Brain microvascular endothelial cell (primary cell): ENCODE measurements at regions not wholly inside any gene's neighbourhood (a gene's known extent, or its start where the extent isn't known, plus 50 kb on each side); places are given as distances from the start of the nearest gene placed in this dataset.

Experiments used
- DNase-seq: peaks from one replicate; pipeline ENCODE4 v3.0.0-alpha.2; 2020
- H3K27ac ChIP-seq: fragments of 250-450 bp; sonication (Bioruptor Pico); 2 replicates; pipeline ENCODE4 v1.5.1; 2020; ENCODE audit warnings: mild to moderate bottlenecking, moderate library complexity
- H3K27me3 ChIP-seq: fragments of 250-450 bp; sonication (Bioruptor Pico); replicated peaks from 2 replicates; pipeline ENCODE4 v1.5.1; 2020; ENCODE audit warnings: mild to moderate bottlenecking
- H3K36me3 ChIP-seq: fragments of 250-450 bp; sonication (Bioruptor Pico); replicated peaks from 2 replicates; pipeline ENCODE4 v1.5.1; 2020; ENCODE audit warnings: mild to moderate bottlenecking
- H3K4me3 ChIP-seq: 2 replicates; pipeline ENCODE4 v1.5.1; 2011; ENCODE audit warnings: low read depth, mild to moderate bottlenecking, control low read depth, low read length, moderate library complexity
- CTCF ChIP-seq: IDR thresholded peaks from 2 replicates; pipeline ENCODE4 v1.5.1; 2011; ENCODE audit warnings: low read depth, mild to moderate bottlenecking, moderate library complexity, low read length, control low read depth, inconsistent platforms; ENCODE audit errors: missing control alignments
- in situ Hi-C: cut with HindIII; loops from 2 replicates; pipeline ENCODE4 v1.10.0; 2017; ENCODE audit warnings: low sequenced_read_pairs, low pct_ligation_motif_present

GRCh38 chr10:118500477-118501104 lies 94.9 kb downstream of the PRLHR start:
- H3K27me3 ChIP-seq = no peaks in the 10 kb centered on the region
- in situ Hi-C loops = no loop called here
- no peak for DNase-seq
- H3K27ac ChIP-seq = no peak overlapping the region
- H3K4me3 ChIP-seq = no peak overlapping the region
- no peak for TF ChIP-seq CTCF
- H3K36me3 ChIP-seq = no peaks in the 10 kb centered on the region

GRCh38 chr10:118499186-118499585 lies 96.3 kb downstream of the PRLHR start:
- H3K27me3 ChIP-seq = no peaks in the 10 kb centered on the region
- no peak overlapping the region for H3K27ac ChIP-seq
- no peak for TF ChIP-seq CTCF
- H3K36me3 ChIP-seq = no peaks in the 10 kb centered on the region
- in situ Hi-C loops = no loop called here
- H3K4me3 ChIP-seq = no peak overlapping the region
- DNase-seq = no peak

- TF ChIP-seq CTCF = no peak
- in situ Hi-C loops = no loop called here
- DNase-seq = no peak
- no peak overlapping the region for H3K27ac ChIP-seq
- no peaks in the 10 kb centered on the region for H3K27me3 ChIP-seq
- no peak overlapping the region for H3K4me3 ChIP-seq
- no peaks in the 10 kb centered on the region for H3K36me3 ChIP-seq
Measured at GRCh38 chr10:118498623-118499022, 96.8 kb downstream of the PRLHR start.

- no peaks in the 10 kb centered on the region for H3K27me3 ChIP-seq
- H3K27ac ChIP-seq = no peak overlapping the region
- TF ChIP-seq CTCF = no peak
- no peaks in the 10 kb centered on the region for H3K36me3 ChIP-seq
- H3K4me3 ChIP-seq = no peak overlapping the region
- in situ Hi-C loops = no loop called here
- DNase-seq = no peak
Measured at GRCh38 chr10:118497227-118497626, 98.2 kb downstream of the PRLHR start.

GRCh38 chr10:118496525-118496924 lies 98.9 kb downstream of the PRLHR start:
- Histone ChIP-seq H3K4me3 (no peak overlapping the region), H3K27me3 (no peaks in the 10 kb centered on the region), H3K36me3 (no peaks in the 10 kb centered on the region), H3K27ac (no peak overlapping the region)
- DNase-seq = no peak
- TF ChIP-seq CTCF = no peak
- in situ Hi-C loops = no loop called here

- Histone ChIP-seq H3K4me3 (no peak overlapping the region), H3K36me3 (no peaks in the 10 kb centered on the region), H3K27me3 (no peaks in the 10 kb centered on the region), H3K27ac (no peak overlapping the region)
- no peak for DNase-seq
- no peak for TF ChIP-seq CTCF
- in situ Hi-C loops = no loop called here
Measured at GRCh38 chr10:118495499-118495898, 99.9 kb downstream of the PRLHR start.
